ENCODE measurements at regions not wholly inside any gene's neighbourhood (a gene's known extent, or its start where the extent isn't known, plus 50 kb on each side); places are given as distances from the start of the nearest gene placed in this dataset.

- TF ChIP-seq, protein P1, sequence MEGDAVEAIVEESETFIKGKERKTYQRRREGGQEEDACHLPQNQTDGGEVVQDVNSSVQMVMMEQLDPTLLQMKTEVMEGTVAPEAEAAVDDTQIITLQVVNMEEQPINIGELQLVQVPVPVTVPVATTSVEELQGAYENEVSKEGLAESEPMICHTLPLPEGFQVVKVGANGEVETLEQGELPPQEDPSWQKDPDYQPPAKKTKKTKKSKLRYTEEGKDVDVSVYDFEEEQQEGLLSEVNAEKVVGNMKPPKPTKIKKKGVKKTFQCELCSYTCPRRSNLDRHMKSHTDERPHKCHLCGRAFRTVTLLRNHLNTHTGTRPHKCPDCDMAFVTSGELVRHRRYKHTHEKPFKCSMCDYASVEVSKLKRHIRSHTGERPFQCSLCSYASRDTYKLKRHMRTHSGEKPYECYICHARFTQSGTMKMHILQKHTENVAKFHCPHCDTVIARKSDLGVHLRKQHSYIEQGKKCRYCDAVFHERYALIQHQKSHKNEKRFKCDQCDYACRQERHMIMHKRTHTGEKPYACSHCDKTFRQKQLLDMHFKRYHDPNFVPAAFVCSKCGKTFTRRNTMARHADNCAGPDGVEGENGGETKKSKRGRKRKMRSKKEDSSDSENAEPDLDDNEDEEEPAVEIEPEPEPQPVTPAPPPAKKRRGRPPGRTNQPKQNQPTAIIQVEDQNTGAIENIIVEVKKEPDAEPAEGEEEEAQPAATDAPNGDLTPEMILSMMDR (IDR thresholded peaks at IDR 0.05) = peak; percentile 43
- no peak for TF ChIP-seq FOSL2 (IDR thresholded peaks at IDR 0.05; ENCODE audit: borderline replicate concordance, low read depth)
- Histone ChIP-seq H2AFZ (ENCODE audit: low read depth) (no peak overlapping the region), H4K20me1 (ENCODE audit: insufficient read depth) (no peaks in the 10 kb centered on the region), H3K9me3 (no peaks in the 10 kb centered on the region), H3K4me2 (no peak overlapping the region), H3K9ac (no peak overlapping the region), H3K79me2 (ENCODE audit: insufficient read depth) (no peaks in the 10 kb centered on the region), H3K4me3 (ENCODE audit: low read depth in 2 of 2, low read length in 1 of 2) (no peak overlapping the region), H3K27me3 (ENCODE audit: insufficient read depth) (no peaks in the 10 kb centered on the region), H3K9me2 (no peaks in the 10 kb centered on the region), H3K4me1 (ENCODE audit: control insufficient read depth in 1 of 2, insufficient read depth in 2 of 2, low read depth in 1 of 2, low read length in 1 of 2) (no peaks in the 10 kb centered on the region), H3F3A (replicated peaks; ENCODE audit: insufficient read depth) (no peaks in the 10 kb centered on the region), H3K27ac (ENCODE audit: low read depth in 2 of 2, low read length in 1 of 2) (no peak overlapping the region), H3K36me3 (replicated peaks in 1 of 2; ENCODE audit: control insufficient read depth in 1 of 2, insufficient read depth in 2 of 2, low read length in 1 of 2) (no peaks in the 10 kb centered on the region)
- ChIA-PET CTCF (interaction anchor here (1.2 kb wide), 1 partner anchor 15 kb away, joined by 3 read pairs; no protein-coding TSS in a partner anchor), POLR2A (no interaction called here)
- no peak for DNase-seq
- WGBS (ENCODE audit: low lambda C conversion rate) = 18% methylated on average over 6 of the region's 6 CpGs
Observed at GRCh38 chrX:144722307-144722706, 525.0 kb upstream of the SPANXN1 start.

DNA sequence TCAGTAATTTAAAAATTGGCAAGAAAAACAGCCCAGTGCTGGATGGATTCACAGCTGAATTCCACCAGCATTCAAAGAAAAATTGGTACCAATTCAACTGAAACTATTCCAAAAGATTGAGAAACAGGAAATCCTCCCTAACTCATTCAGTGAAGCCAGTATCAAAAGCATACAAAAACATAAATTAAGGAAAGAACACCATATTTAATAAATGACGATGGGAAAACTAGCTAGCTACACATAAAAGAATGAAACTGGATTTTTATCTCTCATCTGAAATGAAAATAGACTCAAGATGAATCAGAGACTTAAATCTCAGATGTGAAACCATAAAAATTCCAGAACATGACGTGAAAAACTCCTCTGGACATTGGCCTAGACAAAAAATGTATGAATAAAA lies 516.8 kb upstream of the SPANXN1 start:
- peak; percentile 27; the same call in 1 of the 2 replicates for TF ChIP-seq NFIC (IDR thresholded peaks at IDR 0.05; ENCODE audit: borderline replicate concordance)
- TF ChIP-seq EP300 (IDR thresholded peaks at IDR 0.05; ENCODE audit: borderline replicate concordance in 1 of 2, low read depth in 1 of 2, low read length in 1 of 2) = no peak; a peak in 1 of 4 replicates
- peak; percentile 17; the same call in 1 of the 2 replicates for TF ChIP-seq TCF12 (IDR thresholded peaks at IDR 0.05)
- WGBS (ENCODE audit: low lambda C conversion rate) = 0% methylated on average over 2 of the region's 2 CpGs
- H4K20me1 ChIP-seq (ENCODE audit: insufficient read depth) = no peaks in the 10 kb centered on the region
- ChIA-PET POLR2A (no interaction called here), CTCF (no interaction called here)
- peaks cover 8% of the 10 kb centered on the region for H3F3A ChIP-seq (replicated peaks; ENCODE audit: insufficient read depth)
- H3K9me2 ChIP-seq = no peaks in the 10 kb centered on the region
- DNase-seq = no peak
- no peaks in the 10 kb centered on the region for H3K4me1 ChIP-seq (ENCODE audit: control insufficient read depth in 1 of 2, insufficient read depth in 2 of 2, low read depth in 1 of 2, low read length in 1 of 2)
- no peaks in the 10 kb centered on the region for H3K27me3 ChIP-seq (ENCODE audit: insufficient read depth)
- peak overlapping the region in 1 of 2 experiments; percentile 75; a peak in 2 of 4 replicates for H3K27ac ChIP-seq (ENCODE audit: low read depth in 2 of 2, low read length in 1 of 2)
- H3K4me3 ChIP-seq (ENCODE audit: low read depth in 2 of 2, low read length in 1 of 2) = no peak overlapping the region
- no peak overlapping the region for H3K9ac ChIP-seq
- no peak overlapping the region for H3K4me2 ChIP-seq
- H3K36me3 ChIP-seq (replicated peaks in 1 of 2; ENCODE audit: control insufficient read depth in 1 of 2, insufficient read depth in 2 of 2, low read length in 1 of 2) = no peaks in the 10 kb centered on the region
- no peaks in the 10 kb centered on the region for H3K9me3 ChIP-seq
- no peak overlapping the region for H2AFZ ChIP-seq (ENCODE audit: low read depth)
- H3K79me2 ChIP-seq (ENCODE audit: insufficient read depth) = no peaks in the 10 kb centered on the region

DNA sequence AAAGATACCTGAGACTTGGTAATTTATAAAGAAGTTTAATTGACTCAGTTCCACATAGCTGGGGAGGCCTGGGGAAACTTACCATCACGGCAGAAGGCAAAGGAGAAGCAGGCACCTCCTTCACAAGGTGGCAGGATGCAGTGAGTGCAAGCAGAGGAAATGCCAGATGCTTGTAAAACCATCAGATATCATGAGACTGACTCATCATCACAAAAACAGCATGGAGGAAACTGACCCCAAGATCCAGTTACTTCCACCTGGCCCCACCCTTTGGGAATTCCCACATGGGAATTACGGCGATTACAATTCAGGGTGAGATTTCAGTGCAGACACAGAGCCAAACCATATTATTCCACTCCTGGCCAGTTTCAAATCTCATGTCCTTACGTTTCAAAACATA lies 514.7 kb upstream of the SPANXN1 start:
- Histone ChIP-seq H3K27me3 (ENCODE audit: insufficient read depth) (no peaks in the 10 kb centered on the region), H4K20me1 (ENCODE audit: insufficient read depth) (no peaks in the 10 kb centered on the region), H3K4me1 (ENCODE audit: control insufficient read depth in 1 of 2, insufficient read depth in 2 of 2, low read depth in 1 of 2, low read length in 1 of 2) (no peaks in the 10 kb centered on the region), H3K4me3 (ENCODE audit: low read depth in 2 of 2, low read length in 1 of 2) (no peak overlapping the region), H3F3A (replicated peaks; ENCODE audit: insufficient read depth) (peaks cover 8% of the 10 kb centered on the region), H3K9ac (no peak overlapping the region), H3K27ac (ENCODE audit: low read depth in 2 of 2, low read length in 1 of 2) (no peak overlapping the region), H3K4me2 (0 out of 2 replicates have a peak overlapping the region, but pooled peaks have one; percentile 38), H2AFZ (ENCODE audit: low read depth) (no peak overlapping the region), H3K79me2 (ENCODE audit: insufficient read depth) (no peaks in the 10 kb centered on the region), H3K9me3 (no peaks in the 10 kb centered on the region), H3K9me2 (no peaks in the 10 kb centered on the region), H3K36me3 (replicated peaks in 1 of 2; ENCODE audit: control insufficient read depth in 1 of 2, insufficient read depth in 2 of 2, low read length in 1 of 2) (no peaks in the 10 kb centered on the region)
- WGBS (ENCODE audit: low lambda C conversion rate) = 15% methylated on average over 4 of the region's 4 CpGs
- DNase-seq = no peak
- ChIA-PET CTCF (no interaction called here), POLR2A (no interaction called here)
- TF ChIP-seq SIN3A (IDR thresholded peaks at IDR 0.05; ENCODE audit: borderline replicate concordance, low read depth, low read length) (no peak), RXRA (IDR thresholded peaks at IDR 0.05; ENCODE audit: borderline replicate concordance, low read depth) (no peak), ZBTB33 (IDR thresholded peaks at IDR 0.05; ENCODE audit: borderline replicate concordance, low read depth) (no peak), RAD21 (IDR thresholded peaks at IDR 0.05; ENCODE audit: low read length) (no peak), MAX (IDR thresholded peaks at IDR 0.05; ENCODE audit: low read depth) (no peak), SMC3 (IDR thresholded peaks at IDR 0.05; ENCODE audit: low read depth, low read length) (no peak), POLR2AphosphoS5 (IDR thresholded peaks at IDR 0.05; ENCODE audit: low read depth, low read length) (no peak), NRF1 (IDR thresholded peaks at IDR 0.05; ENCODE audit: low read depth, low read length) (no peak)
- TF ChIP-seq, protein P1 (IDR thresholded peaks at IDR 0.05) = no peak
- TF ChIP-seq, protein P2, sequence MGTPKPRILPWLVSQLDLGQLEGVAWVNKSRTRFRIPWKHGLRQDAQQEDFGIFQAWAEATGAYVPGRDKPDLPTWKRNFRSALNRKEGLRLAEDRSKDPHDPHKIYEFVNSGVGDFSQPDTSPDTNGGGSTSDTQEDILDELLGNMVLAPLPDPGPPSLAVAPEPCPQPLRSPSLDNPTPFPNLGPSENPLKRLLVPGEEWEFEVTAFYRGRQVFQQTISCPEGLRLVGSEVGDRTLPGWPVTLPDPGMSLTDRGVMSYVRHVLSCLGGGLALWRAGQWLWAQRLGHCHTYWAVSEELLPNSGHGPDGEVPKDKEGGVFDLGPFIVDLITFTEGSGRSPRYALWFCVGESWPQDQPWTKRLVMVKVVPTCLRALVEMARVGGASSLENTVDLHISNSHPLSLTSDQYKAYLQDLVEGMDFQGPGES (IDR thresholded peaks at IDR 0.05; ENCODE audit: low read depth, low read length) = no peak

Measured in SK-N-SH (cell line).